MM.1S (cell line): ENCODE measurements at regions not wholly inside any gene's neighbourhood (a gene's known extent, or its start where the extent isn't known, plus 50 kb on each side); places are given as distances from the start of the nearest gene placed in this dataset.

Source experiments
- DNase-seq: peaks from one replicate; pipeline ENCODE4 v3.0.0-alpha.2; 2015
- H2AFZ ChIP-seq: fragments of 300-600 bp; sonication (generic); 2 replicates; pipeline ENCODE4 v1.6.0; 2016; ENCODE audit warnings: antibody characterized with exemption, low read length
- H3F3A ChIP-seq: fragments of 300-600 bp; sonication (generic); 2 replicates; pipeline ENCODE4 v1.6.1; 2016; ENCODE audit warnings: mild to moderate bottlenecking, antibody characterized with exemption, low read length, moderate library complexity, mixed read lengths; ENCODE audit not compliant: insufficient read depth
- H3K27ac ChIP-seq: fragments of 300-600 bp; sonication (generic); 2 replicates; pipeline ENCODE4 v1.5.1; 2016; ENCODE audit warnings: mild to moderate bottlenecking, low read length
- H3K27me3 ChIP-seq: fragments of 300-600 bp; sonication (generic); replicated peaks from 2 replicates; pipeline ENCODE4 v1.6.0; 2016; ENCODE audit warnings: low read length; ENCODE audit not compliant: insufficient read depth
- H3K36me3 ChIP-seq: fragments of 300-600 bp; sonication (generic); replicated peaks from 2 replicates; pipeline ENCODE4 v1.6.1; 2016; ENCODE audit warnings: mild to moderate bottlenecking, low read length, mixed read lengths; ENCODE audit not compliant: insufficient read depth
- H3K4me1 ChIP-seq: fragments of 300-600 bp; sonication (generic); 2 replicates; pipeline ENCODE4 v1.6.1; 2016; ENCODE audit warnings: low read length, mixed read lengths
- H3K4me2 ChIP-seq: fragments of 300-600 bp; sonication (generic); 2 replicates; pipeline ENCODE4 v1.6.0; 2016; ENCODE audit warnings: low read depth, low read length
- H3K4me3 ChIP-seq: fragments of 300-600 bp; sonication (generic); 2 replicates; pipeline ENCODE4 v1.5.1; 2016; ENCODE audit warnings: low read length, mixed read lengths
- H3K79me2 ChIP-seq: fragments of 300-600 bp; sonication (generic); 2 replicates; pipeline ENCODE4 v1.6.1; 2016; ENCODE audit warnings: mixed run types, low read length, mixed read lengths
- H3K9ac ChIP-seq: fragments of 300-600 bp; sonication (generic); 2 replicates; pipeline ENCODE4 v1.6.1; 2016; ENCODE audit warnings: low read length, mixed read lengths
- H3K9me2 ChIP-seq: fragments of 300-600 bp; sonication (generic); replicated peaks from 2 replicates; pipeline ENCODE4 v1.6.1; 2016; ENCODE audit warnings: mild to moderate bottlenecking, low read length, mixed read lengths; ENCODE audit not compliant: insufficient read depth
- H3K9me3 ChIP-seq: fragments of 300-600 bp; sonication (generic); replicated peaks from 2 replicates; pipeline ENCODE4 v1.6.1; 2016; ENCODE audit warnings: mild to moderate bottlenecking, low read length, mixed read lengths; ENCODE audit not compliant: insufficient read depth
- H4K20me1 ChIP-seq: fragments of 300-600 bp; sonication (generic); 2 replicates; pipeline ENCODE4 v1.6.1; 2016; ENCODE audit warnings: mild to moderate bottlenecking, low read length, moderate library complexity, mixed read lengths; ENCODE audit not compliant: insufficient read depth
- EZH2 ChIP-seq: fragments of 300-600 bp; sonication (generic); optimal IDR thresholded peaks from 2 replicates; pipeline ENCODE3; 2017; ENCODE audit warnings: low read depth, mild to moderate bottlenecking, antibody characterized with exemption, low read length, mixed read lengths
- EZH2phosphoT487 ChIP-seq: fragments of 300-600 bp; sonication (generic); IDR thresholded peaks from 2 replicates; pipeline ENCODE4 v1.6.1; 2018; ENCODE audit warnings: antibody characterized with exemption, low read length
- TF ChIP-seq, protein P1 (sequence below): fragments of 300-600 bp; sonication (generic); IDR thresholded peaks from 2 replicates; pipeline ENCODE4 v1.5.1; 2016; ENCODE audit warnings: antibody characterized with exemption, low read length, mixed read lengths

DNA sequence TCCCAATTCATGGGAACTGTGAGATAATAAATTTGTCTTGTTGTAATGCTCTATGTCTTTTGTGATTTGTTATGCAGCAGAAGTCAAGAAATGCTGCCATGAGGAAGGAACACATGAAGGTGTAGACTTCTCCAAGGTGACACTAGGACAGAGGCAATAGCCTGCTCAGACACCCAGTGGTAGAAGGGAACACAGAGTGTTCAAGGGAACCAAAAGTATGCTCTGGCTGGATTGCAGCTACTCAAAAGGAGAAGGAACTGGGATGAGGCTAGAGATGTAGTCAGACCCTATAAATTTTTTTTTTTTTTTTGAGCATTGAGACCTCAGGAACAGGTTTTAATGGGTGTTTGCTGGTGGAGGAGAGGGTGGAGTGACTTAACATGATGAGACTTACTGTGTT is 232.5 kb downstream of the PARP8 start:
- H3F3A ChIP-seq, result no peaks in the 10 kb centered on the region
- no peaks in the 10 kb centered on the region for H3K9me2 ChIP-seq
- no peaks in the 10 kb centered on the region for H3K79me2 ChIP-seq
- no peaks in the 10 kb centered on the region for H3K9me3 ChIP-seq
- TF ChIP-seq EZH2 (no peak), EZH2phosphoT487 (no peak)
- TF ChIP-seq, protein P1, sequence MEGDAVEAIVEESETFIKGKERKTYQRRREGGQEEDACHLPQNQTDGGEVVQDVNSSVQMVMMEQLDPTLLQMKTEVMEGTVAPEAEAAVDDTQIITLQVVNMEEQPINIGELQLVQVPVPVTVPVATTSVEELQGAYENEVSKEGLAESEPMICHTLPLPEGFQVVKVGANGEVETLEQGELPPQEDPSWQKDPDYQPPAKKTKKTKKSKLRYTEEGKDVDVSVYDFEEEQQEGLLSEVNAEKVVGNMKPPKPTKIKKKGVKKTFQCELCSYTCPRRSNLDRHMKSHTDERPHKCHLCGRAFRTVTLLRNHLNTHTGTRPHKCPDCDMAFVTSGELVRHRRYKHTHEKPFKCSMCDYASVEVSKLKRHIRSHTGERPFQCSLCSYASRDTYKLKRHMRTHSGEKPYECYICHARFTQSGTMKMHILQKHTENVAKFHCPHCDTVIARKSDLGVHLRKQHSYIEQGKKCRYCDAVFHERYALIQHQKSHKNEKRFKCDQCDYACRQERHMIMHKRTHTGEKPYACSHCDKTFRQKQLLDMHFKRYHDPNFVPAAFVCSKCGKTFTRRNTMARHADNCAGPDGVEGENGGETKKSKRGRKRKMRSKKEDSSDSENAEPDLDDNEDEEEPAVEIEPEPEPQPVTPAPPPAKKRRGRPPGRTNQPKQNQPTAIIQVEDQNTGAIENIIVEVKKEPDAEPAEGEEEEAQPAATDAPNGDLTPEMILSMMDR, result no peak
- H3K4me2 ChIP-seq, result no peak overlapping the region
- H3K27me3 ChIP-seq, result no peaks in the 10 kb centered on the region
- no peak overlapping the region for H2AFZ ChIP-seq
- no peaks in the 10 kb centered on the region for H4K20me1 ChIP-seq
- no peak for DNase-seq
- H3K27ac ChIP-seq, result no peak overlapping the region
- H3K4me1 ChIP-seq, result no peaks in the 10 kb centered on the region
- no peak overlapping the region for H3K9ac ChIP-seq
- no peak overlapping the region for H3K4me3 ChIP-seq
- no peaks in the 10 kb centered on the region for H3K36me3 ChIP-seq

- TF ChIP-seq EZH2phosphoT487 (no peak), EZH2 (no peak)
- TF ChIP-seq, protein P1, result no peak
- Histone ChIP-seq H3K4me3 (no peak overlapping the region), H3K4me2 (no peak overlapping the region), H3F3A (no peaks in the 10 kb centered on the region), H3K9me2 (no peaks in the 10 kb centered on the region), H3K9me3 (no peaks in the 10 kb centered on the region), H2AFZ (no peak overlapping the region), H3K4me1 (no peaks in the 10 kb centered on the region), H3K27ac (no peak overlapping the region), H3K27me3 (no peaks in the 10 kb centered on the region), H3K79me2 (no peaks in the 10 kb centered on the region), H3K9ac (no peak overlapping the region), H3K36me3 (no peaks in the 10 kb centered on the region), H4K20me1 (no peaks in the 10 kb centered on the region)
- DNase-seq, result no peak
Measured at GRCh38 chr5:50900952-50901510, 234.6 kb downstream of the PARP8 start.

GRCh38 chr5:50903651-50904050 is 237.2 kb downstream of the PARP8 start:
- no peak overlapping the region for H3K9ac ChIP-seq
- no peak overlapping the region for H3K27ac ChIP-seq
- no peak overlapping the region for H3K4me2 ChIP-seq
- TF ChIP-seq EZH2phosphoT487 (no peak), EZH2 (no peak)
- TF ChIP-seq, protein P1, result no peak
- no peaks in the 10 kb centered on the region for H3F3A ChIP-seq
- H3K27me3 ChIP-seq, result no peaks in the 10 kb centered on the region
- H3K9me3 ChIP-seq, result no peaks in the 10 kb centered on the region
- no peak for DNase-seq
- no peaks in the 10 kb centered on the region for H3K36me3 ChIP-seq
- no peak overlapping the region for H3K4me3 ChIP-seq
- no peaks in the 10 kb centered on the region for H3K9me2 ChIP-seq
- no peak overlapping the region for H2AFZ ChIP-seq
- no peaks in the 10 kb centered on the region for H3K79me2 ChIP-seq
- H4K20me1 ChIP-seq, result no peaks in the 10 kb centered on the region
- H3K4me1 ChIP-seq, result no peaks in the 10 kb centered on the region
